NCI-H69 (cell line): ENCODE measurements at regions not wholly inside any gene's neighbourhood (a gene's known extent, or its start where the extent isn't known, plus 50 kb on each side); places are given as distances from the start of the nearest gene placed in this dataset.
A peak's percentile ranks its signal among the peaks of the same experiment; 100 is the strongest.
"Not testable (repeated sequence)": the region's sequence is repeated elsewhere in the genome, so short reads cannot be mapped to it uniquely, and the experiment has no call there.

Experiments used
- DNase-seq: peaks from one replicate; lab custom pipeline; 2025; lab: John Stamatoyannopoulos, UW

GRCh38 chr17:70520956-70521355 is 351.6 kb downstream of the KCNJ2 start:
- DNase-seq: no peak

GRCh38 chr17:70521821-70522256 is 352.5 kb downstream of the KCNJ2 start:
- DNase-seq: peak; percentile 36

GRCh38 chr17:70523426-70523825 is 354.1 kb downstream of the KCNJ2 start:
- no peak for DNase-seq

- not testable (repeated sequence) for DNase-seq
These were observed 355.7 kb downstream of the KCNJ2 start for GRCh38 chr17:70525035-70525434.

GRCh38 chr17:70525961-70526360 is 356.6 kb downstream of the KCNJ2 start:
- DNase-seq: peak; percentile 7

GRCh38 chr17:70527364-70527888 is 358.1 kb downstream of the KCNJ2 start:
- no peak for DNase-seq

GRCh38 chr17:70533427-70533826 is 364.1 kb downstream of the KCNJ2 start:
- DNase-seq: no peak

- DNase-seq: no peak
These were observed 366.7 kb downstream of the KCNJ2 start for GRCh38 chr17:70535986-70536385.

- no peak for DNase-seq
These were observed 370.0 kb downstream of the KCNJ2 start for GRCh38 chr17:70539132-70539924.

GRCh38 chr17:70542876-70543275 is 373.5 kb downstream of the KCNJ2 start:
- DNase-seq: no peak

- DNase-seq: no peak
These were observed 375.0 kb downstream of the KCNJ2 start for GRCh38 chr17:70544317-70544716.

- peak; percentile 64 for DNase-seq
These were observed 383.1 kb downstream of the KCNJ2 start for GRCh38 chr17:70552230-70552981.

GRCh38 chr17:70552982-70553334 is 383.6 kb downstream of the KCNJ2 start:
- DNase-seq: no peak

GRCh38 chr17:70555723-70556122 is 386.4 kb downstream of the KCNJ2 start:
- no peak for DNase-seq

- DNase-seq: no peak
These were observed 389.5 kb downstream of the KCNJ2 start for GRCh38 chr17:70558821-70559220.

- DNase-seq: no peak
These were observed 391.1 kb downstream of the KCNJ2 start for GRCh38 chr17:70560471-70560870.

- DNase-seq: no peak
These were observed 392.8 kb downstream of the KCNJ2 start for GRCh38 chr17:70562137-70562536.

- DNase-seq: peak; percentile 98
These were observed 394.0 kb downstream of the KCNJ2 start for GRCh38 chr17:70563281-70563820.

GRCh38 chr17:70564006-70564620 is 394.8 kb downstream of the KCNJ2 start:
- no peak for DNase-seq

GRCh38 chr17:70569128-70569527 is 399.8 kb downstream of the KCNJ2 start:
- no peak for DNase-seq

GRCh38 chr17:70577456-70577855 is 408.1 kb downstream of the KCNJ2 start:
- DNase-seq: no peak

GRCh38 chr17:70581459-70581858 is 412.1 kb downstream of the KCNJ2 start:
- no peak for DNase-seq
